Neural progenitor cell (in vitro differentiated cells): ENCODE measurements at regions not wholly inside any gene's neighbourhood (a gene's known extent, or its start where the extent isn't known, plus 50 kb on each side); places are given as distances from the start of the nearest gene placed in this dataset.

Experiments used
- DNase-seq: peaks from one replicate; pipeline ENCODE4 v3.0.0-alpha.2; 2016; ENCODE audit warnings: low spot score
- H2AFZ ChIP-seq: fragments of 200-600 bp; sonication (generic); replicated peaks from 2 replicates; pipeline ENCODE4 v1.6.1; 2016; ENCODE audit warnings: antibody characterized with exemption
- H3F3A ChIP-seq: fragments of 200-600 bp; sonication (generic); 2 replicates; pipeline ENCODE4 v1.6.1; 2016; ENCODE audit warnings: antibody characterized with exemption, low read depth
- H3K27ac ChIP-seq: fragments of 200-600 bp; sonication (generic); 2 replicates; pipeline ENCODE4 v1.5.1; 2016; ENCODE audit warnings: mild to moderate bottlenecking
- H3K27me3 ChIP-seq: fragments of 200-600 bp; sonication (generic); 2 replicates; pipeline ENCODE4 v1.6.1; 2016; ENCODE audit warnings: mild to moderate bottlenecking, moderate library complexity
- H3K36me3 ChIP-seq: fragments of 200-600 bp; sonication (generic); 2 replicates; pipeline ENCODE4 v1.5.1; 2016
- H3K4me1 ChIP-seq: fragments of 200-600 bp; sonication (generic); 2 replicates; pipeline ENCODE4 v1.6.1; 2016; ENCODE audit warnings: mixed run types
- H3K4me2 ChIP-seq: fragments of 200-600 bp; sonication (generic); 2 replicates; pipeline ENCODE4 v1.6.1; 2016
- H3K4me3 ChIP-seq: fragments of 200-600 bp; sonication (generic); 2 replicates; pipeline ENCODE4 v1.5.1; 2016
- H3K79me2 ChIP-seq: fragments of 200-600 bp; sonication (generic); 2 replicates; pipeline ENCODE4 v1.6.1; 2016; ENCODE audit warnings: low read depth
- H3K9ac ChIP-seq: fragments of 200-600 bp; sonication (generic); 2 replicates; pipeline ENCODE4 v1.6.1; 2016
- H3K9me3 ChIP-seq: fragments of 200-600 bp; sonication (generic); 2 replicates; pipeline ENCODE4 v1.5.1; 2016; ENCODE audit warnings: low read depth
- H4K20me1 ChIP-seq: fragments of 200-600 bp; sonication (generic); 2 replicates; pipeline ENCODE4 v1.6.1; 2016; ENCODE audit warnings: low read depth
- H3K27ac Mint-ChIP-seq: 3 replicates; pipeline ENCODE4 v1.8.0; 2021; ENCODE audit warnings: mixed read lengths
- H3K27me3 Mint-ChIP-seq: 2 replicates; pipeline ENCODE4 v1.8.0; 2022; ENCODE audit warnings: low read depth, mild to moderate bottlenecking, inconsistent platforms, moderate library complexity, mixed read lengths; ENCODE audit not compliant: insufficient read depth
- H3K36me3 Mint-ChIP-seq: 3 replicates; pipeline ENCODE4 v1.8.0; 2021; ENCODE audit warnings: mixed read lengths
- H3K4me1 Mint-ChIP-seq: 3 replicates; pipeline ENCODE4 v1.8.0; 2021; ENCODE audit warnings: mixed read lengths
- H3K4me3 Mint-ChIP-seq: 3 replicates; pipeline ENCODE4 v1.8.0; 2021; ENCODE audit warnings: mild to moderate bottlenecking, moderate library complexity, mixed read lengths
- H3K9me3 Mint-ChIP-seq: 3 replicates; pipeline ENCODE4 v1.8.0; 2020; ENCODE audit warnings: mixed read lengths
- EZH2 ChIP-seq: fragments of 200-600 bp; sonication (generic); IDR thresholded peaks from 2 replicates; pipeline ENCODE4 v1.6.1; 2017; ENCODE audit warnings: antibody characterized with exemption, mild to moderate bottlenecking, moderate library complexity
- EZH2phosphoT487 ChIP-seq: fragments of 200-600 bp; sonication (generic); IDR thresholded peaks from 2 replicates; pipeline ENCODE4 v1.6.1; 2017; ENCODE audit warnings: antibody characterized with exemption
- TF ChIP-seq, protein P1 (sequence below): fragments of 200-600 bp; sonication (generic); IDR thresholded peaks from 2 replicates; pipeline ENCODE4 v1.5.1; 2017; ENCODE audit warnings: antibody characterized with exemption, mild to moderate bottlenecking

- no peaks in the 10 kb centered on the region for H3F3A ChIP-seq
- H4K20me1 ChIP-seq: no peaks in the 10 kb centered on the region
- no peak overlapping the region for H3K27ac ChIP-seq
- H3K4me3 ChIP-seq: no peak overlapping the region
- H3K9ac ChIP-seq: no peak overlapping the region
- no peak for DNase-seq
- H3K4me2 ChIP-seq: no peak overlapping the region
- H3K36me3 ChIP-seq: no peaks in the 10 kb centered on the region
- Mint-ChIP-seq H3K4me3 (no peak overlapping the region), H3K4me1 (peaks cover 7% of the 10 kb centered on the region), H3K27ac (no peak overlapping the region), H3K27me3 (peaks cover 4% of the 10 kb centered on the region), H3K9me3 (no peaks in the 10 kb centered on the region), H3K36me3 (no peaks in the 10 kb centered on the region)
- no peaks in the 10 kb centered on the region for H3K9me3 ChIP-seq
- TF ChIP-seq, protein P1, sequence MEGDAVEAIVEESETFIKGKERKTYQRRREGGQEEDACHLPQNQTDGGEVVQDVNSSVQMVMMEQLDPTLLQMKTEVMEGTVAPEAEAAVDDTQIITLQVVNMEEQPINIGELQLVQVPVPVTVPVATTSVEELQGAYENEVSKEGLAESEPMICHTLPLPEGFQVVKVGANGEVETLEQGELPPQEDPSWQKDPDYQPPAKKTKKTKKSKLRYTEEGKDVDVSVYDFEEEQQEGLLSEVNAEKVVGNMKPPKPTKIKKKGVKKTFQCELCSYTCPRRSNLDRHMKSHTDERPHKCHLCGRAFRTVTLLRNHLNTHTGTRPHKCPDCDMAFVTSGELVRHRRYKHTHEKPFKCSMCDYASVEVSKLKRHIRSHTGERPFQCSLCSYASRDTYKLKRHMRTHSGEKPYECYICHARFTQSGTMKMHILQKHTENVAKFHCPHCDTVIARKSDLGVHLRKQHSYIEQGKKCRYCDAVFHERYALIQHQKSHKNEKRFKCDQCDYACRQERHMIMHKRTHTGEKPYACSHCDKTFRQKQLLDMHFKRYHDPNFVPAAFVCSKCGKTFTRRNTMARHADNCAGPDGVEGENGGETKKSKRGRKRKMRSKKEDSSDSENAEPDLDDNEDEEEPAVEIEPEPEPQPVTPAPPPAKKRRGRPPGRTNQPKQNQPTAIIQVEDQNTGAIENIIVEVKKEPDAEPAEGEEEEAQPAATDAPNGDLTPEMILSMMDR: no peak
- TF ChIP-seq EZH2: no peak
- no peak for TF ChIP-seq EZH2phosphoT487
- no peak overlapping the region for H2AFZ ChIP-seq
- no peaks in the 10 kb centered on the region for H3K27me3 ChIP-seq
- no peaks in the 10 kb centered on the region for H3K79me2 ChIP-seq
- H3K4me1 ChIP-seq: peaks cover 6% of the 10 kb centered on the region
These were observed 431.2 kb upstream of the DYNLRB2 start for GRCh38 chr16:80109581-80109980.

- Histone ChIP-seq H3F3A (no peaks in the 10 kb centered on the region), H3K9ac (no peak overlapping the region), H2AFZ (no peak overlapping the region), H3K36me3 (no peaks in the 10 kb centered on the region), H3K4me2 (no peak overlapping the region), H4K20me1 (no peaks in the 10 kb centered on the region), H3K4me1 (peaks cover 6% of the 10 kb centered on the region), H3K79me2 (no peaks in the 10 kb centered on the region), H3K27me3 (no peaks in the 10 kb centered on the region), H3K9me3 (no peaks in the 10 kb centered on the region), H3K4me3 (no peak overlapping the region), H3K27ac (no peak overlapping the region)
- DNase-seq: no peak
- peaks cover 18% of the 10 kb centered on the region for H3K4me1 Mint-ChIP-seq
- peaks cover 6% of the 10 kb centered on the region for H3K27me3 Mint-ChIP-seq
- H3K4me3 Mint-ChIP-seq: no peak overlapping the region
- TF ChIP-seq, protein P1: no peak
- no peak for TF ChIP-seq EZH2phosphoT487
- no peak for TF ChIP-seq EZH2
- no peak overlapping the region for H3K27ac Mint-ChIP-seq
- peaks cover 2% of the 10 kb centered on the region for H3K9me3 Mint-ChIP-seq
- no peaks in the 10 kb centered on the region for H3K36me3 Mint-ChIP-seq
These were observed 432.9 kb upstream of the DYNLRB2 start for GRCh38 chr16:80107900-80108299.

DNA sequence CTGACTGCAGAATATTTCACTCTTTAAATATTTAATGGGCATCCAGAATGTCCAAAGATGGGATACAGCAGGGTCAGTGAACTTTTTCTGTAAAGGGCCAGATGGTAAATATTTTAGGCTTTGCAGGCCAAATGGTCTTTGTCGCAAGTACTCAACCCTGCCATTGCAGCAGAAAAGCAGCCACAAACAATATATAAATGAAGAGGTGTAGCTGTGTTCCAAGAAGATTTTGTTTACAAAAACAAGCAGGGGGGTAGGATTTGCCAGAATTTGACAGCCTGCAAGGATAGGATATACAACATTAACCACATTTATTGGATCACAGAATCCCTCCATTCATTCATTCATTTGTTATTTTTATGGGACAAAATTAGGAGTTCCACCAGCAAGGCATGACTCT, 435.0 kb upstream of the DYNLRB2 start:
- no peaks in the 10 kb centered on the region for H3K27me3 ChIP-seq
- H3K36me3 ChIP-seq: no peaks in the 10 kb centered on the region
- TF ChIP-seq EZH2 (no peak), EZH2phosphoT487 (no peak)
- TF ChIP-seq, protein P1: no peak
- Mint-ChIP-seq H3K9me3 (peaks cover 6% of the 10 kb centered on the region), H3K36me3 (no peaks in the 10 kb centered on the region), H3K27ac (no peak overlapping the region), H3K4me3 (no peak overlapping the region), H3K27me3 (peaks cover 2% of the 10 kb centered on the region), H3K4me1 (peaks cover 18% of the 10 kb centered on the region)
- H4K20me1 ChIP-seq: no peaks in the 10 kb centered on the region
- H3K4me2 ChIP-seq: no peak overlapping the region
- H3K4me3 ChIP-seq: no peak overlapping the region
- H3K27ac ChIP-seq: no peak overlapping the region
- no peaks in the 10 kb centered on the region for H3K9me3 ChIP-seq
- H3F3A ChIP-seq: no peaks in the 10 kb centered on the region
- no peaks in the 10 kb centered on the region for H3K79me2 ChIP-seq
- no peak overlapping the region for H2AFZ ChIP-seq
- DNase-seq: no peak
- no peak overlapping the region for H3K9ac ChIP-seq
- H3K4me1 ChIP-seq: peaks cover 6% of the 10 kb centered on the region

DNA sequence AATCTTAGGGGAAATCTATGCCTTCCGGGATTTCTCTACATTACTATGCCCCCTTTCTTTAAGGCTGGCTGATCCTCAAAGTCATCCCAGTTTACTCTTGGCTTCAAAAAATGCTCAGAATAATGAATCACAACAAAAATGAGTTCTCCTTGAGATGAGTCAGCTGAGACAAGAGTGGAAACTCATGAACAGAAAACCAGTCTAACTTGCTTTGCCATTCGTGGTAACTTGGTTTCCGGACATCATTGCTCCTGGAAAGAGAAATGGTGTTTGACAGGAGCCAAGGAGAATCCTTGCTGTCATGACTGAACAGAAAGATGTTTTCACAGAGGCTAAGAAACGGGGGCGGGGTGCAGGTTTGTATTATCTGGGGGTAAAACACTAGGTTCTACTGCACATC, 435.6 kb upstream of the DYNLRB2 start:
- Histone ChIP-seq H3K27me3 (no peaks in the 10 kb centered on the region), H3K36me3 (no peaks in the 10 kb centered on the region), H3K79me2 (no peaks in the 10 kb centered on the region), H3K4me2 (no peak overlapping the region), H3K27ac (no peak overlapping the region), H3K9ac (no peak overlapping the region), H4K20me1 (no peaks in the 10 kb centered on the region), H3F3A (no peaks in the 10 kb centered on the region), H3K4me3 (no peak overlapping the region), H3K4me1 (peaks cover 6% of the 10 kb centered on the region), H2AFZ (no peak overlapping the region), H3K9me3 (no peaks in the 10 kb centered on the region)
- Mint-ChIP-seq H3K9me3 (peaks cover 7% of the 10 kb centered on the region), H3K36me3 (no peaks in the 10 kb centered on the region), H3K4me1 (peaks cover 18% of the 10 kb centered on the region), H3K27ac (no peak overlapping the region), H3K4me3 (no peak overlapping the region), H3K27me3 (peaks cover 2% of the 10 kb centered on the region)
- TF ChIP-seq EZH2 (no peak), EZH2phosphoT487 (no peak)
- TF ChIP-seq, protein P1: no peak
- DNase-seq: no peak
